B cell (primary cell): ENCODE measurements at regions not wholly inside any gene's neighbourhood (a gene's known extent, or its start where the extent isn't known, plus 50 kb on each side); places are given as distances from the start of the nearest gene placed in this dataset. TPM values are rescaled to one million over a fixed set of nuclear protein-coding genes. Genes with fewer than 3 reads are reported as not detected.

Experiments used
- small RNA-seq: library from RNA; depleted of rRNA; stranded (forward); fragments of <200 nt; gene quantifications from one replicate; pipeline ENCODE3, GENCODE V24; 2012; ENCODE audit warnings: low replicate concordance, low read depth; ENCODE audit not compliant: insufficient read length

Small RNAs in the stretch of these regions (small RNA-seq; reads per million reads assigned to genes)
- not detected for gene MIR125B2
- gene MIR99A: 1.7 reads per million
- 2.3 reads per million, percentile 25 among the genes with 10 or more reads in this experiment for gene MIRLET7C
- 0.57 reads per million for gene RNU1-98P
- not detected for gene RNU6-113P
- not detected for gene RNU6-426P
- gene SNORD74B: not detected
